NCI-H2171 treated with DMSO at 0.1 percent for 48 hours (cell line): ENCODE measurements at regions not wholly inside any gene's neighbourhood (a gene's known extent, or its start where the extent isn't known, plus 50 kb on each side); places are given as distances from the start of the nearest gene placed in this dataset.

Experiments
- DNase-seq: peaks from one replicate; lab custom pipeline; 2025; lab: John Stamatoyannopoulos, UW

GRCh38 chr5:14090755-14091154, 52.4 kb upstream of the TRIO start:
- no peak for DNase-seq

DNA sequence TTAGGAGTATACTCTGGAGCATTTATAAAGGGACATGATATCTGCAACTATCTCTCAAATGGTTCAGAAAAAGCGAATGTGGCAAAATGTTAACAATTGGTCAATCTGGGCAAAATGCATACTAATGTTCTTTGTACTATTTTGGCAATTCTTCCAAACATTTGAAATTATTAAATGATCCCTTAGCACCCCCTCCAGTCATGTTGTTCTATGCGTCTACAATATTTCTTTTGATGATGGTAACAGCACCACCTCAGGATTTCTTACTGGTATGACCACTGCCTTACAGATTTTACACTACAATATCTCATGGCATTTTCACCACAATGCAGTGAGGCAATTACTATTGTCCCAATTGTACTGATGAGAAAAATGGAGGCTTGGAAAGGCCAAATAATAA, 52.9 kb upstream of the TRIO start:
- no peak for DNase-seq

- no peak for DNase-seq
Measured at GRCh38 chr5:14089198-14089597, 53.9 kb upstream of the TRIO start.

DNA sequence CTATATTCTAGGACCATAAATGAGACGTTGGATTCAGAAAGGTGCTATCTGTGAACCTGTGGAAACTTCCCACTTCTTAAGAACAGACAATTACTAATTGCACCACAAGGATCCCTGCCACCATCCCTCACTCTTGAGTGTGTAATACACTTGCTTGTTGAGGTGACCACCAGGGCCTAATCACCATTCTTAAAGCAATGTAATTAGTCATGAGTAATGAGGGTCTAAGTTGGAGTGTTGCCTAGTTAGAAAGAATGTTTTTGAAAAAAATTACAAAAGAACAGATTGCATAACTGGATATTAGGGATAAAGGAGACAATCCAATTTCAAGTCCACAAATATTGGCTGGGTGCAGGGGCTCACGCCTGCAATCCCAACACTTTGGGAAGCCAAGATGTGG, 56.9 kb upstream of the TRIO start:
- DNase-seq = no peak

DNA sequence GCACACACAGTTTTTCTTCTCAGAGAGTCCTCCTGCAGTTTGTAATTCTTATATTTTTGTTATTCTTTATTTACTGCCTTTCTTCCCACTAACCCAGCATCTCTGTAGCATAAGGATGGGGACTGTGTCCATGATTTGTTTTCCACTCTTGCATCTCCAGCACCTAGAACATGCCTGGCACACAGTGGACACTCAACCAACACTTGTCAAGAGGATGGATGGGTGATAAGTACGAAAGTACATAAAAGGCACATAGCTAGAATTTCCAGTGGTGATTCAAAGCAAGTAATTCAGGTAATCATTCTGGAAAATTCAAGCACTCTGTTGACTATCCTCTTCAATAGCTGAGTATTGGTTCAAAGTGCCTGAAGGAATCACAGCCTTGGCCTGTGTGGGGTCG, 60.2 kb upstream of the TRIO start:
- no peak for DNase-seq

- no peak for DNase-seq
Measured at GRCh38 chr5:14082523-14082922, 60.6 kb upstream of the TRIO start.

GRCh38 chr5:14081791-14082190, 61.4 kb upstream of the TRIO start:
- DNase-seq = no peak

GRCh38 chr5:14078716-14079115, 64.4 kb upstream of the TRIO start:
- no peak for DNase-seq

DNA sequence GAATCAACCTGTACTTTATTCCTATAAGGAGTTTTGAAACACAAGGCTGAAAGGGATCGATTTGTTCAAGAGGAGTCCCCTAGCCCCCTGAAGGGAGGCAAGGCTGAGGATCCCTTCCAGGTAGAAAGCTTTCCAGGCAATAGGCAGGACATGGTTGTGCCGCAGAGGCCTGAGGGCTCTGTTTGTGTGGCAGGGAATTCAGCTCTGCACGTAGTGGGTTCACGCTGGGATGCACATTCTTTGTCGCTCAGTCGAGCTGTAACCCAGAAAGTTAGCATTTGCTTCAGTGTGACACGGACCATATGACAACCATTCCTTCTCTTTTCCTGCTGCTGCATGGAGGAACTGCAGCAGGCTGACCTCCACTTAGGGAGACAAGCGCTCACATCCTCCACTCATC, 65.6 kb upstream of the TRIO start:
- DNase-seq = no peak

GRCh38 chr5:14076561-14076960, 66.6 kb upstream of the TRIO start:
- no peak for DNase-seq

- DNase-seq = no peak
Measured at GRCh38 chr5:14075937-14076336, 67.2 kb upstream of the TRIO start.

GRCh38 chr5:14071433-14071832, 71.7 kb upstream of the TRIO start:
- no peak for DNase-seq

DNA sequence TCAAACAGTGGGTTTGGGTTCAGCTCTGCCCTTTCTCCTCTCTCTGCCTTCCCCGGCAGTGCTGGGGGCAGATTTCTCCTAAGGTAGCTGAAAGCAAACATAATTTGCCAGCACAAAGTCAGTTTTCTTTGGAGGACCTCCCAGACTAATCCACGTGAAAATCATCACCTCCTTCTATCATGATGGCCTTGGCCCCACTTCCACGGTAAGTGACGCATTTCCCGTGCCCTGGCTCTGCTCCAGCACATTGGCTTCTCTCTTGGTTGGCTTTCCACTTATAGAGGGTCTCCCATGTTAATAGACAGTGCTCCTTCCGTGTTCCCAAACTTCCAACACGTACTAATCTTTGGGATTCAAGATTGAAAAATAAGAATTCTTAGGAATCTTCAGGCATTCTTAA, 74.1 kb upstream of the TRIO start:
- no peak for DNase-seq

GRCh38 chr5:14068136-14068535, 75.0 kb upstream of the TRIO start:
- no peak for DNase-seq

- no peak for DNase-seq
Measured at GRCh38 chr5:14066326-14066725, 76.8 kb upstream of the TRIO start.

GRCh38 chr5:14064841-14065240, 78.3 kb upstream of the TRIO start:
- DNase-seq = no peak

GRCh38 chr5:14063691-14064090, 79.5 kb upstream of the TRIO start:
- DNase-seq = no peak

DNA sequence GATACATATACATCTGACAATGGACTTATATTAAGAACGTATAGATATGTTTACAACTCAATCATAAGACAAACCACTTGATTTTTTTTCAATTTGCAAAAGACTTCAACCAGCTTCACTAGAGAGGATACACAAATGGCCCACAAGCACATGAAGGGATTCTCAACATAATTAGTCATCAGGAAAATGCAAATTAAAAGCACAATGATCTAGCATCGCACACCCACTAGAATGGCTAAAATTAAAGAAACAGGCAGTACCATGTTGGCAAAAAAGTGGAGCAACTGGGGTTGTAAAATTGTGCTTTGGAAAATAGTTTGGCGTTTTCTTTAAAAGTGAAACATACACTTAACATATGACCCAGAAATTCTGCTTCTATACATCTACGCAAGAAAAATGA, 80.0 kb upstream of the TRIO start:
- no peak for DNase-seq

DNA sequence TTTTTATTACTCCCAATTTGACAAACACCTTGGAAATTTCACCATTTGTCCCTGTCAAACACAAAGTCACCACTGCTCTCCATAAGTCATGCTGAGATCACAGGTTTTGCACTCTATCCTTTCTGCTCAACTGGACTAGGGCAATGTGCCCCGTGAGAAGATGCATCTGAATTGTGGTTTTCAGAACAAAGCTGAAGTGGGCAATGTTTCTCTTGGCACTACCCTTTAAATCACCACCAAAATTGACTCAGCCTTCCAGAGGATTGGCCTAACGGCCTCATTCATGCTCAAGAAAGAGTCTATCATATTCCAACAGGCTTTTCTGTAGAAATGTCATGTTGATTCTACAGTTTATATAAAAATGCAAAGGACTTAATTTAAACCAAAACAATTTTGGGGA, 81.0 kb upstream of the TRIO start:
- no peak for DNase-seq

GRCh38 chr5:14061106-14061505, 82.0 kb upstream of the TRIO start:
- DNase-seq = peak; percentile 66

- DNase-seq = no peak
Measured at GRCh38 chr5:14060218-14060617, 82.9 kb upstream of the TRIO start.

GRCh38 chr5:14059810-14060209, 83.3 kb upstream of the TRIO start:
- no peak for DNase-seq

GRCh38 chr5:14057289-14057688, 85.9 kb upstream of the TRIO start:
- no peak for DNase-seq

- no peak for DNase-seq
Measured at GRCh38 chr5:14056039-14056438, 87.1 kb upstream of the TRIO start.
